ENCODE measurements at regions not wholly inside any gene's neighbourhood (a gene's known extent, or its start where the extent isn't known, plus 50 kb on each side); places are given as distances from the start of the nearest gene placed in this dataset.

DNA sequence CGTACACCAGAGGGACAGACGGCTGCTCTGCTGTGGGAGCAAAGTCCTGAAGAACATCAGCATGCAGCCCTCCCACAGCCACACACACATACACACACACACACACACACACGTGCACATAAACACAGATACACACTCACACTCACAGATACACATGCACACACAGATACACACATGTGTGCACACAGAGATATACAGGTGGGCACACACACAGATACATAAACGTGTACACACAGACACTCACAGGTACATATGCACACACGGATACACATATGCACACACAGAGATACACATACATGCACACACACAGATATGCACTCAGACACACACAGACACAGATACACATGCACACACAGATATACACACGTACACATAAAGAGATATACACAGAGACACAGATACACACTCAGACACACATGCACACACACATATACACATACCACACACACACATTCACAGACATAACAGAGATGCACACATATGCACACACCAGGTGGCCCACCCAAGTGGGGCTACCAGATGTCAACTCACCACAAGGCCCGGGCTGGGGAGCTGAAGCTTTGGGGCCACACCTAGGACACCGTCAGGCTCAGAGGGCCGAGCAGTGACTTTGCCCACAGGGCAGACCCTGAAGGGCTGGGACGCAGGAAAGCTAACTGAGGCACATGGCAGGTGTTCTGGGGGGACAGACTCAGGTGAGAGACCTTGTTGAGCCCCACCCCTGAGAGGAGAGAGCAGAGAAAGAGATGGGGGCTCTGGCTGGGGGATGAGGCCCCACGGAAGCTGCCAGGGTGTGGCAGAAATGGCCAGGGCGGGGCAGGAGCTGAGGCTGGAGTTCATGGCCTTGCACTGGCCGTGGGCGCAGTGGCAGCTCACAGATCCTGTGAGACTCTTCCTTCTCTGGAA, 148.6 kb upstream of the PPP1R26 start (continued):
- TF ChIP-seq REST (IDR thresholded peaks at IDR 0.05; ENCODE audit: borderline replicate concordance) (no peak), RAD21 (conservative IDR thresholded peaks at IDR 0.05) (no peak), EZH2 (IDR thresholded peaks at IDR 0.05; ENCODE audit: borderline replicate concordance, insufficient read depth, low read length, poor library complexity, severe bottlenecking) (no peak), MXI1 (conservative IDR thresholded peaks at IDR 0.05; ENCODE audit: poor library complexity, severe bottlenecking) (no peak)

DNA sequence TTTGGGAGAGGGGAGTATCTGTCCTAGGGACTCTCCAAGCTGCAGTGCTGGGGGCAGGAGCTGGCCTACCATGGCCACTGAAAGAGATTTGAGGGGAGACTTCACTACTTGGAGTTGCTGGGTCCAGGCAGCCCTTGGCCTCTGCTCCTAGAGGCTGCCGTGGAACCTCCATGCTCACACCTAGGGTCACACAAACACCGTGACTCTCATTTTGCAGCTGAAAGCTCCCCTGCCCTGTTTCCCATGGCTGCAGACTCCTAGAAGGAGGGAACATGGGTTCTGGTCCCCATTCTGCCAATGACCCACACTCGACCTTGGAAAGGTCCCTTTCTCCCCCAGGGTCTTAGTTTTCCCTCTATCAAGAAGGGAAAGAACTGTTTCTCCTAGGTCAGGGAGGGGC, 147.1 kb upstream of the PPP1R26 start:
- Histone ChIP-seq H2AFZ (ENCODE audit: low read depth, low read length) (no peak overlapping the region), H3F3A (ENCODE audit: insufficient read depth, low read length, poor library complexity, severe bottlenecking) (no peaks in the 10 kb centered on the region), H3K27me3 (ENCODE audit: insufficient read depth, low read depth, low read length) (no peaks in the 10 kb centered on the region), H3K36me3 (ENCODE audit: insufficient read depth, low read length) (no peaks in the 10 kb centered on the region), H3K4me2 (ENCODE audit: low read length) (no peak overlapping the region), H3K9ac (ENCODE audit: low read length) (no peak overlapping the region), H3K9me3 (ENCODE audit: low read length) (no peaks in the 10 kb centered on the region), H4K20me1 (ENCODE audit: insufficient read depth) (no peaks in the 10 kb centered on the region), H3K79me2 (replicated peaks; ENCODE audit: insufficient read depth, low read length) (no peaks in the 10 kb centered on the region), H3K4me3 (ENCODE audit: low read length) (no peak overlapping the region), H3K27ac (ENCODE audit: low read length) (no peak overlapping the region), H3K9me2 (ENCODE audit: insufficient read depth, low read length) (no peaks in the 10 kb centered on the region)
- TF ChIP-seq MXI1 (conservative IDR thresholded peaks at IDR 0.05; ENCODE audit: poor library complexity, severe bottlenecking) = no peak
- TF ChIP-seq EZH2 (IDR thresholded peaks at IDR 0.05; ENCODE audit: borderline replicate concordance, insufficient read depth, low read length, poor library complexity, severe bottlenecking) = no peak
- no peak for TF ChIP-seq RAD21 (conservative IDR thresholded peaks at IDR 0.05)
- TF ChIP-seq SMC3 (conservative IDR thresholded peaks at IDR 0.05; ENCODE audit: poor library complexity) = no peak
- no peak for TF ChIP-seq POLR2AphosphoS5 (IDR thresholded peaks at IDR 0.05)
- TF ChIP-seq EP300 (conservative IDR thresholded peaks at IDR 0.05; ENCODE audit: poor library complexity, severe bottlenecking) = no peak
- no peak for TF ChIP-seq REST (IDR thresholded peaks at IDR 0.05; ENCODE audit: borderline replicate concordance)
- TF ChIP-seq TAF1 (IDR thresholded peaks at IDR 0.05; ENCODE audit: low read depth) = no peak
- TF ChIP-seq CTCF (IDR thresholded peaks at IDR 0.05; ENCODE audit: poor library complexity, severe bottlenecking) = no peak
